H1 (cell line): ENCODE measurements at regions not wholly inside any gene's neighbourhood (a gene's known extent, or its start where the extent isn't known, plus 50 kb on each side); places are given as distances from the start of the nearest gene placed in this dataset.

Experiments used
- CTCF ChIA-PET: fragments of 300-600 bp; sonication (Branson Sonifier 250); formaldehyde crosslinking; loops from one replicate; lab custom pipeline; 2021; ENCODE audit not compliant: partially characterized antibody; lab: Charles Lee
- POLR2A ChIA-PET: fragments of 300-600 bp; sonication (Branson Sonifier 250); formaldehyde crosslinking; loops from one replicate; lab custom pipeline; 2021; ENCODE audit warnings: inconsistent platforms; ENCODE audit not compliant: partially characterized antibody; lab: Charles Lee
- DNase-seq, 2 experiments: peaks; one replicate each; pipeline versions ENCODE4 v3.0.0 to v3.0.0-alpha.2; 2010 to 2022; ENCODE audit warnings: low spot score in 2 of 2, low read depth in 1 of 2, mixed read lengths in 1 of 2
- FAIRE-seq: peaks from 2 replicates; lab custom pipeline; 2011; peaks lifted over from hg19 to GRCh38; lab: Jason Lieb, UNC
- H2AFZ ChIP-seq: 2 replicates; pipeline ENCODE4 v1.8.1; 2012; ENCODE audit warnings: low read length, inconsistent platforms
- H2AK5ac ChIP-seq: 2 replicates; pipeline ENCODE4 v1.6.1; 2013; ENCODE audit warnings: low read depth, low read length
- H2BK120ac ChIP-seq: replicated peaks from 2 replicates; pipeline ENCODE3; 2013; ENCODE audit warnings: low read depth, low read length, inconsistent platforms
- H2BK12ac ChIP-seq: 2 replicates; pipeline ENCODE4 v1.6.1; 2013; ENCODE audit warnings: low read depth, low read length
- H2BK15ac ChIP-seq: 2 replicates; pipeline ENCODE4 v1.6.1; 2013; ENCODE audit warnings: low read length
- H2BK20ac ChIP-seq: 2 replicates; pipeline ENCODE4 v1.6.1; 2013; ENCODE audit warnings: low read length
- H2BK5ac ChIP-seq: 2 replicates; pipeline ENCODE4 v1.6.1; 2013; ENCODE audit warnings: low read depth, low read length
- H3K14ac ChIP-seq: 2 replicates; pipeline ENCODE4 v1.6.1; 2013; ENCODE audit warnings: inconsistent platforms; ENCODE audit not compliant: insufficient read length
- H3K18ac ChIP-seq: 2 replicates; pipeline ENCODE4 v1.6.1; 2013; ENCODE audit warnings: low read length; ENCODE audit errors: extremely low read depth
- H3K23ac ChIP-seq: 2 replicates; pipeline ENCODE4 v1.6.1; 2013; ENCODE audit warnings: inconsistent platforms; ENCODE audit not compliant: insufficient read length
- H3K23me2 ChIP-seq: 2 replicates; pipeline ENCODE4 v1.6.1; 2013; ENCODE audit warnings: low read depth, low read length
- H3K27ac ChIP-seq: 2 replicates; pipeline ENCODE4 v1.6.1; 2011; ENCODE audit warnings: low read depth, low read length, inconsistent platforms
- H3K27me3 ChIP-seq, 4 experiments: replicated peaks in 1 of 4; 1 replicate in 1 of 4; 2 replicates in 3 of 4; pipeline versions ENCODE4 v1.6.1 to v1.8.1; 2011 to 2013; ENCODE audit warnings: low read length in 3 of 4, mild to moderate bottlenecking in 3 of 4, inconsistent platforms in 2 of 4, mixed read lengths in 2 of 4, moderate library complexity in 1 of 4; ENCODE audit not compliant: control insufficient read depth in 3 of 4, insufficient read depth in 3 of 4; ENCODE audit errors: extremely low read depth in 1 of 4
- H3K36me3 ChIP-seq, 4 experiments: 2 replicates each; pipeline versions ENCODE4 v1.6.1 to v1.8.1; 2011 to 2013; ENCODE audit warnings: mild to moderate bottlenecking in 4 of 4, low read length in 3 of 4, moderate library complexity in 2 of 4, control low read depth in 1 of 4, inconsistent platforms in 1 of 4; ENCODE audit not compliant: insufficient read depth in 4 of 4, control insufficient read depth in 2 of 4
- H3K4ac ChIP-seq: replicated peaks from 2 replicates; pipeline ENCODE3; 2013; ENCODE audit warnings: low read length, low read depth, mixed read lengths, inconsistent platforms; ENCODE audit not compliant: insufficient read length
- H3K4me1 ChIP-seq, 4 experiments: replicated peaks in 1 of 4; 1 replicate in 1 of 4; 2 replicates in 3 of 4; pipeline versions ENCODE4 v1.6.1 to v1.8.1; 2011 to 2013; ENCODE audit warnings: low read length in 3 of 4, inconsistent platforms in 2 of 4, mixed read lengths in 1 of 4; ENCODE audit not compliant: insufficient read depth in 4 of 4, control insufficient read depth in 3 of 4
- H3K4me2 ChIP-seq, 2 experiments: 2 replicates each; pipeline versions ENCODE4 v1.6.1 to v1.8.1; 2011 to 2013; ENCODE audit warnings: low read depth in 2 of 2, low read length in 2 of 2, control low read depth in 1 of 2, inconsistent platforms in 1 of 2, mild to moderate bottlenecking in 1 of 2; ENCODE audit not compliant: insufficient read depth in 1 of 2
- H3K4me3 ChIP-seq, 4 experiments: fragments of 200-600, 300-600 bp in 1 of 4; sonication (generic), shearing (Covaris generic), sonication (Bioruptor Twin) in 1 of 4; 2 replicates each; pipeline versions ENCODE4 v1.5.1 to v1.8.1; 2011 to 2016; ENCODE audit warnings: low read length in 4 of 4, low read depth in 3 of 4, control low read depth in 2 of 4, inconsistent platforms in 2 of 4, mild to moderate bottlenecking in 2 of 4, mixed read lengths in 1 of 4, moderate library complexity in 1 of 4; ENCODE audit not compliant: insufficient read depth in 2 of 4; ENCODE audit errors: extremely low read depth in 1 of 4
- H3K56ac ChIP-seq: replicated peaks from 2 replicates; pipeline ENCODE3; 2013; ENCODE audit warnings: low read depth, mild to moderate bottlenecking, mixed read lengths, low read length, inconsistent platforms; ENCODE audit not compliant: insufficient read length
- H3K79me1 ChIP-seq: 2 replicates; pipeline ENCODE4 v1.6.1; 2013; ENCODE audit warnings: low read depth, low read length, control low read depth
- H3K79me2 ChIP-seq, 2 experiments: 2 replicates each; pipeline versions ENCODE4 v1.6.1 to v1.8.1; 2012 to 2013; ENCODE audit warnings: low read length in 2 of 2, mild to moderate bottlenecking in 2 of 2, inconsistent platforms in 1 of 2; ENCODE audit not compliant: insufficient read depth in 2 of 2, control insufficient read depth in 1 of 2
- H3K9ac ChIP-seq, 4 experiments: replicated peaks in 1 of 4; 1 replicate in 1 of 4; 2 replicates in 3 of 4; pipeline versions ENCODE4 v1.6.1 to v1.8.1; 2011 to 2013; ENCODE audit warnings: low read depth in 3 of 4, low read length in 3 of 4, control low read depth in 2 of 4, mild to moderate bottlenecking in 2 of 4, moderate library complexity in 2 of 4, inconsistent platforms in 1 of 4; ENCODE audit errors: extremely low read depth in 1 of 4
- H3K9me3 ChIP-seq, 2 experiments: 2 replicates each; pipeline versions ENCODE4 v1.6.1 to v1.8.1; 2012 to 2013; ENCODE audit warnings: mild to moderate bottlenecking in 2 of 2, moderate library complexity in 2 of 2, control low read depth in 1 of 2, inconsistent platforms in 1 of 2, low read depth in 1 of 2, low read length in 1 of 2, mixed read lengths in 1 of 2; ENCODE audit not compliant: insufficient read depth in 2 of 2
- H4K20me1 ChIP-seq, 2 experiments: replicated peaks in 1 of 2; 2 replicates each; pipeline versions ENCODE3 to v1.8.1; 2011 to 2013; ENCODE audit warnings: inconsistent platforms in 2 of 2, low read length in 2 of 2, mild to moderate bottlenecking in 1 of 2; ENCODE audit not compliant: insufficient read depth in 2 of 2, control insufficient read depth in 1 of 2
- H4K5ac ChIP-seq: 2 replicates; pipeline ENCODE4 v1.6.1; 2013; ENCODE audit warnings: low read length, low read depth, mixed read lengths, inconsistent platforms; ENCODE audit not compliant: insufficient read length
- H4K8ac ChIP-seq: 2 replicates; pipeline ENCODE4 v1.8.0; 2013; ENCODE audit warnings: mild to moderate bottlenecking, moderate library complexity, low read length, inconsistent platforms; ENCODE audit not compliant: insufficient read depth; ENCODE audit errors: extremely low read depth
- H4K91ac ChIP-seq: replicated peaks from 2 replicates; pipeline ENCODE3; 2013; ENCODE audit warnings: low read length, mixed read lengths, inconsistent platforms; ENCODE audit not compliant: insufficient read length
- EZH2 ChIP-seq: fragments of 200-600 bp; sonication (generic); IDR thresholded peaks from 2 replicates; pipeline ENCODE4 v1.7.1; 2012; ENCODE audit warnings: low read depth, mild to moderate bottlenecking, moderate library complexity, low read length, inconsistent platforms; ENCODE audit not compliant: severe bottlenecking
- HDAC2 ChIP-seq, 2 experiments: fragments of 300-600 bp in 1 of 2; sonication (generic) in 1 of 2; IDR thresholded peaks; 2 replicates each; pipeline ENCODE4 v1.6.1; 2011 to 2012; ENCODE audit warnings: low read depth in 2 of 2, low read length in 2 of 2, mild to moderate bottlenecking in 2 of 2, moderate library complexity in 2 of 2, borderline replicate concordance in 1 of 2, inconsistent platforms in 1 of 2
- MAFK ChIP-seq: IDR thresholded peaks from 2 replicates; pipeline ENCODE4 v1.6.1; 2012; ENCODE audit warnings: low read depth, mild to moderate bottlenecking, improper control_type of control experiment, low read length
- SP4 ChIP-seq: IDR thresholded peaks from 2 replicates; pipeline ENCODE4 v1.6.1; 2012; ENCODE audit warnings: low read length, inconsistent platforms
- SUZ12 ChIP-seq: fragments of 200-600 bp; sonication (generic); IDR thresholded peaks from 2 replicates; pipeline ENCODE4 v1.6.1; 2012; ENCODE audit warnings: mild to moderate bottlenecking, inconsistent platforms, low read length, moderate library complexity, mixed read lengths
- WGBS, 2 experiments: shearing (Covaris generic) in 1 of 2; methylation state at CpG; one replicate each; pipeline versions ENCODE4 v1.1.6 to v1.1.7; 2013 to 2015; ENCODE audit warnings: low lambda C conversion rate in 2 of 2, mixed read lengths in 2 of 2, inconsistent platforms in 1 of 2, low coverage in 1 of 2, missing lambda C conversion rate in 1 of 2; ENCODE audit not compliant: insufficient replicate concordance in 2 of 2, insufficient coverage in 1 of 2, insufficient read length in 1 of 2; ENCODE audit errors: extremely low coverage in 1 of 2, missing lambda C conversion rate in 1 of 2; 5-methylcytosine and 5-hydroxymethylcytosine counted together
- TF ChIP-seq, protein P1 (sequence below), 3 experiments: IDR thresholded peaks; 1 replicate in 2 of 3; 2 replicates in 1 of 3; pipeline versions ENCODE4 v1.5.1 to v1.6.1; 2011; ENCODE audit warnings: low read length in 3 of 3, mild to moderate bottlenecking in 3 of 3, inconsistent platforms in 2 of 3, low read depth in 1 of 3, moderate library complexity in 1 of 3; ENCODE audit not compliant: insufficient read depth in 1 of 3; ENCODE audit errors: control extremely low read depth in 1 of 3
- TF ChIP-seq, protein P2 (sequence below): IDR thresholded peaks from 2 replicates; pipeline ENCODE4 v1.6.1; 2012; ENCODE audit warnings: low read length, inconsistent platforms
- TF ChIP-seq, protein P3 (sequence below): IDR thresholded peaks from 2 replicates; pipeline ENCODE4 v1.6.1; 2012; ENCODE audit warnings: inconsistent platforms

DNA sequence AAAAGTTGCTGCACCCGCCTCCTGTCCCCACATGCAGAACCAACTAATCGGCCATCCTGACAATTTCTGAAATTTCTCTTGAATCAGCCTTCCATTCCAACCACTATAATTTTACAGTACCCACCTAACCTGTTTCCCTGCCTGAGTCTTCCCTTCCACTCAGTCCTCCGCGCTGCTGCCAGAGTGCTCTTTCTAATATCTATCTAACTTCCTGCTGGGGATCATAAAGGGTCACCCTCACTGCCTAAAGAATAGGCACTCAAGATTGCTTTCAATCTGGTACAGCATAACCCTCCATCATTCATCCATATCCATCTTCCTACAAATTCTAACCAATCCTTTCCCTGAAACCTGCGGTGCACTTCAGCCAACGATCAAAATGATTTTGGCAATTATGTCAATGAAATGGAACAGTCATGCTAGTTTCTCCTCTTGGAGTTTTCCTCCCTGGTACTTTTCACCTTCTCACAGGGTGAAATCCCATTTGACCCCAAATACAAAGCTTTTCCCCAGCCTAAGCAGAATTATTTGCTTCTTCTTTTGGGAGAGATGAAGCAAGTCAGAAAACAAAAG, 117.5 kb upstream of the BEND6 start:
- Histone ChIP-seq H3K56ac (no peak overlapping the region), H3K79me2 (peaks cover 15 to 98% of the 10 kb centered on the region in 2 experiments), H3K4me1 (peaks cover 0 to 19% (median 9%) of the 10 kb centered on the region in 4 experiments; a peak in 2 of 7 replicates), H3K27ac (no peak overlapping the region), H3K9ac (no peak overlapping the region), H3K4ac (no peak overlapping the region), H3K27me3 (no peaks in the 10 kb centered on the region), H3K23me2 (no peaks in the 10 kb centered on the region), H2AK5ac (no peak overlapping the region), H4K20me1 (peaks cover 0 to 2% of the 10 kb centered on the region in 2 experiments), H2BK120ac (no peak overlapping the region), H3K9me3 (no peaks in the 10 kb centered on the region), H4K5ac (peak overlapping the region; percentile 21), H2BK12ac (no peak overlapping the region), H2AFZ (no peak overlapping the region), H4K91ac (no peak overlapping the region), H2BK5ac (no peak overlapping the region), H3K14ac (no peak overlapping the region), H2BK15ac (no peak overlapping the region), H3K4me3 (peak overlapping the region in 1 of 4 experiments; percentile 18; a peak in 1 of 8 replicates), H3K36me3 (no peaks in the 10 kb centered on the region), H2BK20ac (no peak overlapping the region), H3K23ac (no peak overlapping the region), H4K8ac (no peak overlapping the region), H3K79me1 (no peaks in the 10 kb centered on the region), H3K4me2 (peak overlapping the region; percentile 35 to 49; a peak in 3 of 4 replicates), H3K18ac (no peak overlapping the region; the same call in 1 of the 2 replicates)
- CTCF ChIA-PET: interaction anchor here (0.7 to 1.3 kb wide), 3 partner anchors 9 to 244 kb away, joined by 3 to 4 read pairs (median 4); no protein-coding TSS in a partner anchor
- WGBS, 2 experiments: 78% methylated on average over 6 of the region's 6 CpGs; no CpG with 5 or more reads in 1 of the 2 experiments
- DNase-seq: no peak
- POLR2A ChIA-PET: interaction anchor here (0.8 kb wide), 1 partner anchor 13 kb away, joined by 3 read pairs; no protein-coding TSS in a partner anchor
- no peak for FAIRE-seq
- TF ChIP-seq, protein P1, sequence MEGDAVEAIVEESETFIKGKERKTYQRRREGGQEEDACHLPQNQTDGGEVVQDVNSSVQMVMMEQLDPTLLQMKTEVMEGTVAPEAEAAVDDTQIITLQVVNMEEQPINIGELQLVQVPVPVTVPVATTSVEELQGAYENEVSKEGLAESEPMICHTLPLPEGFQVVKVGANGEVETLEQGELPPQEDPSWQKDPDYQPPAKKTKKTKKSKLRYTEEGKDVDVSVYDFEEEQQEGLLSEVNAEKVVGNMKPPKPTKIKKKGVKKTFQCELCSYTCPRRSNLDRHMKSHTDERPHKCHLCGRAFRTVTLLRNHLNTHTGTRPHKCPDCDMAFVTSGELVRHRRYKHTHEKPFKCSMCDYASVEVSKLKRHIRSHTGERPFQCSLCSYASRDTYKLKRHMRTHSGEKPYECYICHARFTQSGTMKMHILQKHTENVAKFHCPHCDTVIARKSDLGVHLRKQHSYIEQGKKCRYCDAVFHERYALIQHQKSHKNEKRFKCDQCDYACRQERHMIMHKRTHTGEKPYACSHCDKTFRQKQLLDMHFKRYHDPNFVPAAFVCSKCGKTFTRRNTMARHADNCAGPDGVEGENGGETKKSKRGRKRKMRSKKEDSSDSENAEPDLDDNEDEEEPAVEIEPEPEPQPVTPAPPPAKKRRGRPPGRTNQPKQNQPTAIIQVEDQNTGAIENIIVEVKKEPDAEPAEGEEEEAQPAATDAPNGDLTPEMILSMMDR (IDR thresholded peaks at IDR 0.05; ENCODE audit: control extremely low read depth in 1 of 3, insufficient read depth in 1 of 3, low read depth in 1 of 3, low read length in 3 of 3): no peak
- TF ChIP-seq EZH2: no peak
- TF ChIP-seq SP4: no peak
- no peak for TF ChIP-seq HDAC2 (IDR thresholded peaks at IDR 0.05; ENCODE audit: borderline replicate concordance in 1 of 2, low read depth in 2 of 2, low read length in 2 of 2)
- TF ChIP-seq MAFK: no peak
- TF ChIP-seq SUZ12: no peak
- TF ChIP-seq, protein P2, sequence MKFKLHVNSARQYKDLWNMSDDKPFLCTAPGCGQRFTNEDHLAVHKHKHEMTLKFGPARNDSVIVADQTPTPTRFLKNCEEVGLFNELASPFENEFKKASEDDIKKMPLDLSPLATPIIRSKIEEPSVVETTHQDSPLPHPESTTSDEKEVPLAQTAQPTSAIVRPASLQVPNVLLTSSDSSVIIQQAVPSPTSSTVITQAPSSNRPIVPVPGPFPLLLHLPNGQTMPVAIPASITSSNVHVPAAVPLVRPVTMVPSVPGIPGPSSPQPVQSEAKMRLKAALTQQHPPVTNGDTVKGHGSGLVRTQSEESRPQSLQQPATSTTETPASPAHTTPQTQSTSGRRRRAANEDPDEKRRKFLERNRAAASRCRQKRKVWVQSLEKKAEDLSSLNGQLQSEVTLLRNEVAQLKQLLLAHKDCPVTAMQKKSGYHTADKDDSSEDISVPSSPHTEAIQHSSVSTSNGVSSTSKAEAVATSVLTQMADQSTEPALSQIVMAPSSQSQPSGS: no peak
- TF ChIP-seq, protein P3, sequence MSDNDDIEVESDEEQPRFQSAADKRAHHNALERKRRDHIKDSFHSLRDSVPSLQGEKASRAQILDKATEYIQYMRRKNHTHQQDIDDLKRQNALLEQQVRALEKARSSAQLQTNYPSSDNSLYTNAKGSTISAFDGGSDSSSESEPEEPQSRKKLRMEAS: no peak
